ENCODE measurements at regions not wholly inside any gene's neighbourhood (a gene's known extent, or its start where the extent isn't known, plus 50 kb on each side); places are given as distances from the start of the nearest gene placed in this dataset.

DNA sequence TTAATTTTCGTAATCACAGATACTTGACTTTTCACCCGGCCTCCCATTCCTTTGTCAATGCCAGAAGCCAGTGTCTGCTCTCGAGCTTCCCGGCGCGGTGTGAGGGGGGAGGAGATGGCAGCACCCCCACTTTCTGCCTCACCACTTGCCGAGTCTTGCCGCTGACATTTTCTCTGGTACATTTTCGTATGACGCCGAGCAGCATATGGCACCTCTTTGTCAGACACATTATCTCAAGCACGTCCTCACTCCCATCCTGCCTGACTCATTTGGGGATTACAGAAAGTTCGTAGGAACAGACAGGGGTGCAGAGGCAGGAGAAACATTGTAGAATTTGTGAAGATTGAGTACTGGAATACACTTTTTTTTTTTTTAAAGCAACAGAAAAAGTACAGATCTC is 60.8 kb upstream of the SORCS3 start:
- no peak overlapping the region for H3K27ac ChIP-seq
- TF ChIP-seq, protein P1, sequence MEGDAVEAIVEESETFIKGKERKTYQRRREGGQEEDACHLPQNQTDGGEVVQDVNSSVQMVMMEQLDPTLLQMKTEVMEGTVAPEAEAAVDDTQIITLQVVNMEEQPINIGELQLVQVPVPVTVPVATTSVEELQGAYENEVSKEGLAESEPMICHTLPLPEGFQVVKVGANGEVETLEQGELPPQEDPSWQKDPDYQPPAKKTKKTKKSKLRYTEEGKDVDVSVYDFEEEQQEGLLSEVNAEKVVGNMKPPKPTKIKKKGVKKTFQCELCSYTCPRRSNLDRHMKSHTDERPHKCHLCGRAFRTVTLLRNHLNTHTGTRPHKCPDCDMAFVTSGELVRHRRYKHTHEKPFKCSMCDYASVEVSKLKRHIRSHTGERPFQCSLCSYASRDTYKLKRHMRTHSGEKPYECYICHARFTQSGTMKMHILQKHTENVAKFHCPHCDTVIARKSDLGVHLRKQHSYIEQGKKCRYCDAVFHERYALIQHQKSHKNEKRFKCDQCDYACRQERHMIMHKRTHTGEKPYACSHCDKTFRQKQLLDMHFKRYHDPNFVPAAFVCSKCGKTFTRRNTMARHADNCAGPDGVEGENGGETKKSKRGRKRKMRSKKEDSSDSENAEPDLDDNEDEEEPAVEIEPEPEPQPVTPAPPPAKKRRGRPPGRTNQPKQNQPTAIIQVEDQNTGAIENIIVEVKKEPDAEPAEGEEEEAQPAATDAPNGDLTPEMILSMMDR (conservative IDR thresholded peaks at IDR 0.05): no peak

DNA sequence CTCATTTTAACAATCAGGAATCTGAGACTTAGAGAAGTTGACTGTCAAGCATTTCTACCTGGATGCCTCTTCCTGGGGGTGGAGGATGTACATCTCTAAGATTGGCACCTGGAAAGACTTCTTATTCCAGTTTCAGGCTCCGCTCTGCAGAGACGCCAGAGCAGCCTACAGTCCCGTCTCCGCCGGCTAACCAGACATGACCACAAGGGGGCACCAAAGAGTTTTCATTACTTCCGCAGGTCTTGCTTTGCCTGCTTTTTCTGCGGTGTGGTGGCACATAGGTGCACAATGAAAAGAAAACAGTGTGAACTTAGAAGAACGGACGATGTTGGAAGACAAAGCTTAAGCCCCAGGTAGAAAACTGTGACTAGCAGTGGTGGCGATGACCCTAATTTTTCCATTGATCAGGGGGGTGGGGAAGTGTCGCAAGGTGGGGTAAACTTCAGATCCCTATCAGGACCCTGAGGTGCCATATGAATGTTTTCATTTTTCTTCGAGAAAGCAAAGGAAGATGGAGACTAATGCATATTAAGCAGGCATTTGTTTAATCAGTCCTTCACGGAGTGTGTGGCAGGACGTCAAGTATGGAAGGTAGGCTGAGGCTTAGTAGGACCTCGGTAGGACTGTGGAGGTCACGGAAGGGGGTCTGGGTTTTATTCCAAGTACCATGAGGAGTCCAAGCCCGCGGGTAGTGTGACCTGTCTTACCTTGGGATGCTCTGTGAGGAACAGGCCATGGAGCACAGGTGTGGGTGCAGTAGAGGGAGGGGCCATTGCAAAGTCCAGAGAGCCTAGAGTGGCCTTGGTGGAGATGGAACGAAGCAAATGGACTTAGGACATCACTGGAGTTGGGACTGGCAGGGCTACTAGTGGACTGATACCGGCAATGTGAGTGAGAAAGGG is 60.1 kb upstream of the SORCS3 start:
- TF ChIP-seq, protein P1 (conservative IDR thresholded peaks at IDR 0.05): peak; percentile 89
- no peak overlapping the region for H3K27ac ChIP-seq

DNA sequence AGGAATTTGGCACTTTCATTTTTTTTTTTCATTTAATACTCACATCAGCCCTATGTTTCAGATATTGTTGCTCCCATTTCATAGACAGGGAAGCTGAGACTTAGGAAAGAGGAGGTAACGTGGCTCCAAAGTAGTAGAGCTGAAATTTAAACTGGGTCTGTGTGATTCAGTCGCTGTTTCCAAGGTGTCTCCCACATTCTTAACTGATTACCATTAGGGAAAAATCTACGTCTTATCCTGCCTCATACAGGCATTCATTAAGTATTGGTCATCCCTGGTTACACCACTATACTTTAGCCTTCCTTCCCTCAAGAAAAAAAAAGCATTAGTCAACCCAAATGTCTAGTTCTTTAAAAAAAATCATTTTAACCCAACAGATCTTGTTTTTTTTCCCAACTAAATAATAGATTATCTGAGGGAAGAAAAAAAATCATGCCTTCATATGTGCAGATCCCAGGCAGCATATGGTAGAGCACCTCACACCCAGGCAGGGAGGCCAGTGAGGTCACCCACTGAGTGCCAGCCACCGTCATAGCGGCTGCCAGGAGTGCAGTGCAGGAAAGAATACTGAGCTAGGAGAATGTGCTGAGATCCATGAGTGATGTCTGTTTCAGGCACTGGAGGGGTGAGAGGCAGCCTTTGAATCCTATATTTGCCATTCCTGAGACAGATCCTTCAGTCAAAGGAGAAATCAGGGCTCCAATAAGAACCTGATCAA is 59.0 kb upstream of the SORCS3 start:
- TF ChIP-seq, protein P1 (conservative IDR thresholded peaks at IDR 0.05): no peak
- no peak overlapping the region for H3K27ac ChIP-seq

- no peak overlapping the region for H3K27ac ChIP-seq
- TF ChIP-seq, protein P1 (conservative IDR thresholded peaks at IDR 0.05): no peak
Measured at GRCh38 chr10:104582602-104582951, 58.5 kb upstream of the SORCS3 start.

- no peak overlapping the region for H3K27ac ChIP-seq
Measured at GRCh38 chr10:104582966-104583365, 58.1 kb upstream of the SORCS3 start.

DNA sequence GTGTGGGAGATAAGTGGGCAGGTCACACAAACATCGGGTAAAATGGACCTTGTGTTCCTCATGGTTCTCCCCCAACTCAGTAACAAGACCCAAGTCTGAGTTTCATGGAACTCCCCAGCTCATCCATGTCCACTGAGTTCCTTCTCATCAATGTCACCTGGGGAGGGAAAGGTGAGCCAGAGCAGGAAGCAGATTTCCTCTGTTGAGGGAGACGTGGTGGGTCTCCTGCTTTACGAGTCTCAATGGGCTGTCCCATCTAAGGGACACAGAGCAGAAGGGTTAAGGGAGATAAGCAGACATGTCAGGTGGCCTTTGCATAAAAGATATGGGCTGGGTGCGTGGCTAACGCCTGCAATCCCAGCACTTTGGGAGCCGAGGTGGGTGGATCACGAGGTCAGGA is 56.5 kb upstream of the SORCS3 start:
- no peak overlapping the region for H3K27ac ChIP-seq
- TF ChIP-seq, protein P1 (conservative IDR thresholded peaks at IDR 0.05): no peak

More at GRCh38 chr10:104582966-104583365, 58.1 kb upstream of the SORCS3 start:
- TF ChIP-seq, protein P1 (conservative IDR thresholded peaks at IDR 0.05): no peak

DNA sequence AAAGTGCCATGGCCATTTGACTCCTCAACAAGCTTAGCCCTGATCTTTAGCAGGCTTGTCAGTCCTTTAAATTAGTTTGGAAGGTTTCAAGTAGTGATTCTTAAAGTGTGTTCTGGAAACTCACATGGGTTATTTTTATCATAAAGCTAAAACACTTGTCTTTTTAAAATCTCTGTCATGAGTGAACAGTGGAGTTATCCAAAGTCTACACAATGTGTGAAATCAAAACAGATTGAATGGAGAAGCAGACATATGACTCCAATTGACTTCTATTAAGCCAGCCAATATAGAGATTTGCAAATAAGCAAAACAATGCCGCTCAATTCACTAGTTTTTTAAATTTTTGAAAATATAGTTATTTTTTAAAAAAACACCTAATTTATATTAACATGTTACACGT is 53.3 kb upstream of the SORCS3 start:
- H3K27ac ChIP-seq: no peak overlapping the region

More for the DNA sequence above, 53.3 kb upstream of the SORCS3 start:
- TF ChIP-seq, protein P1 (conservative IDR thresholded peaks at IDR 0.05): no peak
